Stomach (tissue), 4 donors: ENCODE measurements at regions not wholly inside any gene's neighbourhood (a gene's known extent, or its start where the extent isn't known, plus 50 kb on each side); places are given as distances from the start of the nearest gene placed in this dataset.

Experiments used
- EP300 ChIP-seq: sonication (generic); formaldehyde crosslinking; IDR thresholded peaks from one replicate; pipeline ENCODE4 v1.6.1; 2017; ENCODE audit warnings: antibody characterized with exemption
- POLR2A ChIP-seq, 4 donors: fragments of 450-650 bp; IDR thresholded peaks; one replicate each; pipeline ENCODE4 v1.6.1; 2016; ENCODE audit warnings: antibody characterized with exemption in 4 of 4, control low read depth in 2 of 4, mild to moderate bottlenecking in 1 of 4, moderate library complexity in 1 of 4
- TF ChIP-seq, protein P1 (sequence below), 7 experiments: fragments of 450-650 bp in 4 of 7; fragments of 200-600 bp in 3 of 7; sonication (generic) in 3 of 7; IDR thresholded peaks; one replicate each; pipeline ENCODE4 v1.5.1; 2016 to 2019; ENCODE audit warnings: antibody characterized with exemption in 7 of 7, control low read depth in 2 of 7, mild to moderate bottlenecking in 1 of 7

DNA sequence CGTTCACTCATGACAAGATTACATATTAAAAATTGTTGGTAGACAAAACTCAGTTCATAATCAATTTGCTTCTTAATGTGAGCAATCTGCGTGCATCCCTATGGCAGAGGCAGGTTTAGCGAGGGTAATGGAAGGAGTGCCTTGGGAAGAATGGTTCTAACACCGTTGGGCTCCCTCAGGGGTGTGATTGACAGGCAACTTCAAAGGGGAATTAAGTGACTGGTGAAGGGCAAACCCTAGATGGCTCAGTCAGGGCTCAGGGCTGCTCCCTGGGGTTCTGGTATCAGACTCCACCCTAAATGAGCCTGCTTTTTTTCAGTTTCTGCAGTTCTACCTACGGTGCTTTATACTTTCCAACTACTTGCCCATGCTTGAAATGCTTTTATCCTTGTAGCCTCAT lies 419.5 kb upstream of the CELF4 start:
- TF ChIP-seq, protein P1, sequence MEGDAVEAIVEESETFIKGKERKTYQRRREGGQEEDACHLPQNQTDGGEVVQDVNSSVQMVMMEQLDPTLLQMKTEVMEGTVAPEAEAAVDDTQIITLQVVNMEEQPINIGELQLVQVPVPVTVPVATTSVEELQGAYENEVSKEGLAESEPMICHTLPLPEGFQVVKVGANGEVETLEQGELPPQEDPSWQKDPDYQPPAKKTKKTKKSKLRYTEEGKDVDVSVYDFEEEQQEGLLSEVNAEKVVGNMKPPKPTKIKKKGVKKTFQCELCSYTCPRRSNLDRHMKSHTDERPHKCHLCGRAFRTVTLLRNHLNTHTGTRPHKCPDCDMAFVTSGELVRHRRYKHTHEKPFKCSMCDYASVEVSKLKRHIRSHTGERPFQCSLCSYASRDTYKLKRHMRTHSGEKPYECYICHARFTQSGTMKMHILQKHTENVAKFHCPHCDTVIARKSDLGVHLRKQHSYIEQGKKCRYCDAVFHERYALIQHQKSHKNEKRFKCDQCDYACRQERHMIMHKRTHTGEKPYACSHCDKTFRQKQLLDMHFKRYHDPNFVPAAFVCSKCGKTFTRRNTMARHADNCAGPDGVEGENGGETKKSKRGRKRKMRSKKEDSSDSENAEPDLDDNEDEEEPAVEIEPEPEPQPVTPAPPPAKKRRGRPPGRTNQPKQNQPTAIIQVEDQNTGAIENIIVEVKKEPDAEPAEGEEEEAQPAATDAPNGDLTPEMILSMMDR (IDR thresholded peaks at IDR 0.05), result no peak
- TF ChIP-seq EP300, result no peak
- TF ChIP-seq POLR2A (IDR thresholded peaks at IDR 0.05), result no peak
